H9 (cell line): ENCODE measurements at regions not wholly inside any gene's neighbourhood (a gene's known extent, or its start where the extent isn't known, plus 50 kb on each side); places are given as distances from the start of the nearest gene placed in this dataset.

ENCODE experiments used
- DNase-seq: peaks from one replicate; pipeline ENCODE4 v3.0.0-alpha.2; 2017
- H2AFZ ChIP-seq: one replicate; pipeline ENCODE4 v1.6.1; 2013; ENCODE audit warnings: mild to moderate bottlenecking, low read length, control low read depth, moderate library complexity
- H2AK5ac ChIP-seq: 2 replicates; pipeline ENCODE4 v1.6.1; 2013; ENCODE audit warnings: low read length, control low read depth, mixed read lengths; ENCODE audit not compliant: insufficient read length
- H2BK120ac ChIP-seq: one replicate; pipeline ENCODE4 v1.6.1; 2013; ENCODE audit warnings: low read depth, mild to moderate bottlenecking, low read length, control low read depth, inconsistent platforms; ENCODE audit not compliant: poor library complexity, severe bottlenecking
- H2BK12ac ChIP-seq: 2 replicates; pipeline ENCODE4 v1.6.1; 2013; ENCODE audit warnings: low read length, control low read depth, mixed read lengths, low read depth; ENCODE audit not compliant: insufficient read length
- H2BK15ac ChIP-seq: 2 replicates; pipeline ENCODE4 v1.6.1; 2013; ENCODE audit warnings: low read depth, low read length, control low read depth
- H2BK20ac ChIP-seq: one replicate; pipeline ENCODE4 v1.6.1; 2013; ENCODE audit warnings: low read depth, mild to moderate bottlenecking, low read length, control low read depth, inconsistent platforms; ENCODE audit not compliant: poor library complexity, severe bottlenecking
- H2BK5ac ChIP-seq: 2 replicates; pipeline ENCODE4 v1.6.1; 2013; ENCODE audit warnings: low read length, control low read depth, mixed read lengths; ENCODE audit not compliant: insufficient read length
- H3K14ac ChIP-seq: 2 replicates; pipeline ENCODE4 v1.6.1; 2013; ENCODE audit warnings: low read length, control low read depth; ENCODE audit not compliant: insufficient read depth
- H3K18ac ChIP-seq: 2 replicates; pipeline ENCODE4 v1.6.1; 2013; ENCODE audit warnings: low read depth, mild to moderate bottlenecking, mixed read lengths, low read length, control low read depth; ENCODE audit not compliant: insufficient read length
- H3K23ac ChIP-seq: 2 replicates; pipeline ENCODE4 v1.6.1; 2013; ENCODE audit warnings: low read length, control low read depth, mixed read lengths, low read depth; ENCODE audit not compliant: insufficient read length
- H3K23me2 ChIP-seq: 2 replicates; pipeline ENCODE4 v1.6.1; 2013; ENCODE audit warnings: low read depth, mild to moderate bottlenecking, mixed read lengths, low read length, control low read depth; ENCODE audit not compliant: insufficient read length, poor library complexity, severe bottlenecking
- H3K27ac ChIP-seq: 2 replicates; pipeline ENCODE4 v1.5.1; 2013; ENCODE audit warnings: low read length, control low read depth, mixed read lengths, low read depth; ENCODE audit not compliant: insufficient read length
- H3K27me3 ChIP-seq: 2 replicates; pipeline ENCODE4 v1.6.1; 2013; ENCODE audit warnings: low read length, control low read depth, inconsistent platforms; ENCODE audit not compliant: insufficient read depth
- H3K4ac ChIP-seq: 2 replicates; pipeline ENCODE4 v1.6.1; 2013; ENCODE audit warnings: low read depth, mild to moderate bottlenecking, control low read depth, inconsistent platforms, low read length, moderate library complexity
- H3K4me1 ChIP-seq: 2 replicates; pipeline ENCODE4 v1.6.1; 2013; ENCODE audit warnings: low read length, control low read depth, inconsistent platforms; ENCODE audit not compliant: insufficient read depth
- H3K4me2 ChIP-seq: 2 replicates; pipeline ENCODE4 v1.6.1; 2013; ENCODE audit warnings: low read length, control low read depth, mixed read lengths; ENCODE audit not compliant: insufficient read length, insufficient read depth
- H3K56ac ChIP-seq: 2 replicates; pipeline ENCODE4 v1.6.1; 2013; ENCODE audit warnings: low read depth, mild to moderate bottlenecking, mixed read lengths, low read length, control low read depth; ENCODE audit not compliant: insufficient read length
- H3K79me1 ChIP-seq: 2 replicates; pipeline ENCODE4 v1.6.1; 2013; ENCODE audit warnings: low read depth, mild to moderate bottlenecking, moderate library complexity, low read length, control low read depth, inconsistent platforms; ENCODE audit not compliant: insufficient read depth, poor library complexity, severe bottlenecking
- H3K79me2 ChIP-seq: 2 replicates; pipeline ENCODE4 v1.6.1; 2013; ENCODE audit warnings: low read length, control low read depth, inconsistent platforms; ENCODE audit not compliant: insufficient read depth
- H3K9ac ChIP-seq: 2 replicates; pipeline ENCODE4 v1.6.1; 2013; ENCODE audit warnings: low read length, control low read depth, mixed read lengths; ENCODE audit not compliant: insufficient read length; ENCODE audit errors: extremely low read depth
- H3K9me3 ChIP-seq: one replicate; pipeline ENCODE4 v1.6.1; 2013; ENCODE audit warnings: low read depth, low read length, inconsistent platforms; ENCODE audit not compliant: control insufficient read depth
- H3T11ph ChIP-seq: one replicate; pipeline ENCODE4 v1.6.1; 2013; ENCODE audit warnings: mild to moderate bottlenecking, low read length, control low read depth, inconsistent platforms
- H4K20me1 ChIP-seq: one replicate; pipeline ENCODE4 v1.6.1; 2013; ENCODE audit not compliant: control insufficient read depth, insufficient read length, insufficient read depth
- H4K5ac ChIP-seq: 2 replicates; pipeline ENCODE4 v1.6.1; 2013; ENCODE audit warnings: low read depth, mild to moderate bottlenecking, mixed read lengths, low read length, control low read depth; ENCODE audit not compliant: insufficient read length
- H4K8ac ChIP-seq: replicated peaks from 2 replicates; pipeline ENCODE4 v1.6.1; 2013; ENCODE audit warnings: low read length, control low read depth, mixed read lengths, low read depth; ENCODE audit not compliant: insufficient read length
- H4K91ac ChIP-seq: 2 replicates; pipeline ENCODE4 v1.6.1; 2013; ENCODE audit warnings: low read depth, mild to moderate bottlenecking, moderate library complexity, mixed read lengths, low read length, control low read depth; ENCODE audit not compliant: insufficient read length
- H3K27ac Mint-ChIP-seq, 3 experiments: 2 replicates in 2 of 3; 3 replicates in 1 of 3; pipeline ENCODE4 v1.8.0; 2020 to 2021; ENCODE audit warnings: mixed read lengths in 3 of 3, mild to moderate bottlenecking in 1 of 3, moderate library complexity in 1 of 3
- H3K27me3 Mint-ChIP-seq: 2 replicates; pipeline ENCODE4 v1.8.0; 2021; ENCODE audit warnings: low read depth, mild to moderate bottlenecking, moderate library complexity, mixed read lengths
- H3K36me3 Mint-ChIP-seq, 3 experiments: 2 replicates in 2 of 3; 3 replicates in 1 of 3; pipeline ENCODE4 v1.8.0; 2020 to 2021; ENCODE audit warnings: low read depth in 3 of 3, mixed read lengths in 3 of 3; ENCODE audit not compliant: insufficient read depth in 1 of 3
- H3K4me1 Mint-ChIP-seq, 2 experiments: 2 replicates each; pipeline ENCODE4 v1.8.0; 2020; ENCODE audit warnings: mixed read lengths in 2 of 2
- H3K4me3 Mint-ChIP-seq, 2 experiments: 2 replicates in 1 of 2; 3 replicates in 1 of 2; pipeline ENCODE4 v1.8.0; 2020 to 2021; ENCODE audit warnings: mild to moderate bottlenecking in 2 of 2, mixed read lengths in 2 of 2, moderate library complexity in 1 of 2
- H3K9me3 Mint-ChIP-seq, 2 experiments: 2 replicates in 1 of 2; 3 replicates in 1 of 2; pipeline ENCODE4 v1.8.0; 2020; ENCODE audit warnings: mild to moderate bottlenecking in 2 of 2, mixed read lengths in 2 of 2, moderate library complexity in 1 of 2
- WGBS: extraction: QIAGEN DNeasy Blood & Tissue Kit; methylation state at CpG from one replicate; pipeline ENCODE4 v1.1.7; 2013; ENCODE audit warnings: missing lambda C conversion rate, low lambda C conversion rate, mixed read lengths; ENCODE audit not compliant: insufficient read length; ENCODE audit errors: extremely low coverage; 5-methylcytosine and 5-hydroxymethylcytosine counted together
- TF ChIP-seq, protein P1 (sequence below): fragments of 200-600 bp; sonication (generic); conservative IDR thresholded peaks from 3 replicates; pipeline ENCODE4 v1.8.0; 2021; ENCODE audit warnings: antibody characterized with exemption, mild to moderate bottlenecking

DNA sequence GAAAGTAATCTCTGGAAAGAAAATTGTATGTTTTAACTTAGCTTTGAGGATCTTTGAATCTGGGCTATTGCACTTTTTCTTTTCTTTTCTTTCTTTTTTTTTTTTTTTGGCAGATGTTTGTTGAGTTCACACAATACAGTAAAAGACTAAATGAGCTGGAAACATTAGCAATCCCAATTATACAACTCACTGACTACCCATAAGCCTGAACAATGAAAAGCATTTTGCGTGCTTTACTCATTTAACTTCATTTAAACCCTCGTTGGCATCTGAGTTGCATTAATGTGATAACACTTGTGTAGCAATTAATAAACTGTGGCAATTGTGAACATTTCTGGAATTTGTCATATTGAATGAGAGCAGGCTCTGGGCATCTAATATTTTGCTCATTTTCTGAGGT is 269.4 kb upstream of the RBMS3 start:
- Mint-ChIP-seq H3K27ac (no peak overlapping the region), H3K36me3 (no peaks in the 10 kb centered on the region; a peak in 1 of 7 replicates), H3K4me3 (no peak overlapping the region), H3K9me3 (no peaks in the 10 kb centered on the region), H3K27me3 (no peaks in the 10 kb centered on the region), H3K4me1 (no peaks in the 10 kb centered on the region)
- no peak overlapping the region for H2BK15ac ChIP-seq
- no peak overlapping the region for H3K4me2 ChIP-seq
- H3K9ac ChIP-seq: no peak overlapping the region
- H2BK120ac ChIP-seq: no peak overlapping the region
- H3K23me2 ChIP-seq: no peaks in the 10 kb centered on the region
- TF ChIP-seq, protein P1, sequence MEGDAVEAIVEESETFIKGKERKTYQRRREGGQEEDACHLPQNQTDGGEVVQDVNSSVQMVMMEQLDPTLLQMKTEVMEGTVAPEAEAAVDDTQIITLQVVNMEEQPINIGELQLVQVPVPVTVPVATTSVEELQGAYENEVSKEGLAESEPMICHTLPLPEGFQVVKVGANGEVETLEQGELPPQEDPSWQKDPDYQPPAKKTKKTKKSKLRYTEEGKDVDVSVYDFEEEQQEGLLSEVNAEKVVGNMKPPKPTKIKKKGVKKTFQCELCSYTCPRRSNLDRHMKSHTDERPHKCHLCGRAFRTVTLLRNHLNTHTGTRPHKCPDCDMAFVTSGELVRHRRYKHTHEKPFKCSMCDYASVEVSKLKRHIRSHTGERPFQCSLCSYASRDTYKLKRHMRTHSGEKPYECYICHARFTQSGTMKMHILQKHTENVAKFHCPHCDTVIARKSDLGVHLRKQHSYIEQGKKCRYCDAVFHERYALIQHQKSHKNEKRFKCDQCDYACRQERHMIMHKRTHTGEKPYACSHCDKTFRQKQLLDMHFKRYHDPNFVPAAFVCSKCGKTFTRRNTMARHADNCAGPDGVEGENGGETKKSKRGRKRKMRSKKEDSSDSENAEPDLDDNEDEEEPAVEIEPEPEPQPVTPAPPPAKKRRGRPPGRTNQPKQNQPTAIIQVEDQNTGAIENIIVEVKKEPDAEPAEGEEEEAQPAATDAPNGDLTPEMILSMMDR: no peak
- no CpG with 5 or more reads among the region's 2 CpGs for WGBS
- no peak overlapping the region for H3K18ac ChIP-seq
- no peak overlapping the region for H2BK5ac ChIP-seq
- H4K5ac ChIP-seq: no peak overlapping the region
- no peaks in the 10 kb centered on the region for H4K20me1 ChIP-seq
- H3K14ac ChIP-seq: no peak overlapping the region
- H4K8ac ChIP-seq: no peak overlapping the region
- H3K27me3 ChIP-seq: no peaks in the 10 kb centered on the region
- H3K79me2 ChIP-seq: no peaks in the 10 kb centered on the region
- no peak overlapping the region for H3K56ac ChIP-seq
- no peak overlapping the region for H3K23ac ChIP-seq
- DNase-seq: no peak
- no peak overlapping the region for H2BK12ac ChIP-seq
- no peaks in the 10 kb centered on the region for H3K9me3 ChIP-seq
- H2AK5ac ChIP-seq: no peak overlapping the region
- H4K91ac ChIP-seq: no peak overlapping the region
- no peaks in the 10 kb centered on the region for H3K79me1 ChIP-seq
- H3T11ph ChIP-seq: no peak overlapping the region
- no peak overlapping the region for H3K4ac ChIP-seq
- H3K27ac ChIP-seq: no peak overlapping the region
- no peak overlapping the region for H2AFZ ChIP-seq
- no peak overlapping the region for H2BK20ac ChIP-seq
- no peaks in the 10 kb centered on the region for H3K4me1 ChIP-seq
